Retina (tissue), 1 donor: ENCODE measurements at regions not wholly inside any gene's neighbourhood (a gene's known extent, or its start where the extent isn't known, plus 50 kb on each side); places are given as distances from the start of the nearest gene placed in this dataset.
"Not testable (repeated sequence)": the region's sequence is repeated elsewhere in the genome, so short reads cannot be mapped to it uniquely, and the experiment has no call there.

ENCODE experiments used
- DNase-seq: peaks from one replicate; pipeline ENCODE4 v3.0.0-alpha.2; 2016

- DNase-seq = peak; percentile 56
Observed at GRCh38 chr1:47688461-47689296, 250.8 kb downstream of the FOXD2 start.

GRCh38 chr1:47689894-47690293 is 252.1 kb downstream of the FOXD2 start:
- peak; percentile 31 for DNase-seq

DNA sequence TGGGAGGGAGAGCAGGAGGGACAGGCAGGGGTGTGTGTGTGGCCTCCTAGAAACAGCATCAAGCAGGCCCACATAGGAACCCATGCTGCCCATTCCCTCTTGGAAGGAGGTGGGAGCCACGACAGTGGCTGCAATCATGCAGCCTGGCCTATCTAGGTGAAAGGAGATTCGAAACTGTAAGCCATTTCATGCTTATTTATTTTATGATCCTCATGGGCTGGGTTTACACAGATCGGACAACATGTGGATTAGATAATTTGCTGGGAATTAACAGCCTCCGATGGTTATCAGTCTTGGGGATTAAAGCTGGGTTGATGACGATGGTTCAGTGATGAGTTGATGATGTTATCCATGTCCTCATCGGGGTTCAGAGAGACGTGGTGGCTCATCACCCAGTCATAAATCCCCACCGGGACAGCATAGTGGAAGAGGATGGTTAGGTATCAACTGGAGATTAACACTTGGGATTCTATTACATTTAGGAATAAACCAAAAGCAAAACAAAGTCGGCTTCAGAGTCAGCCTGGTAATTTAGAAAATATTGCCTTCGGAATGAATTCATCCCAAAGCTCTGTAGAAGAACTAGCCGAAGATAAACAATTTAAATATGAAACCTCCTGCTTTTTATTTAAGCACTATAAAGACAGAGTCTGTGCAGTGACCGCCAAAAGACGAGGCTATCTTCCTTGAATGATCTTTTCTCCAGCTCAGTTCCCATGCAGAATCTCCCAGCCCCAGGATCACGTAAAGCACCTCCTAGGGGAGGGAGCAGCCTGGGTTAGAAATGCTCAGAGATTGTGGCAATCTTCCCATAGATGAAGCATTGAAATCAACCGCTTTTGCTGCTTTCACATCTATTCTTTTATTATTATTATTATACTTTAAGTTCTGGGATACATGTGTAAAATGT is 252.8 kb downstream of the FOXD2 start:
- DNase-seq = no peak

DNA sequence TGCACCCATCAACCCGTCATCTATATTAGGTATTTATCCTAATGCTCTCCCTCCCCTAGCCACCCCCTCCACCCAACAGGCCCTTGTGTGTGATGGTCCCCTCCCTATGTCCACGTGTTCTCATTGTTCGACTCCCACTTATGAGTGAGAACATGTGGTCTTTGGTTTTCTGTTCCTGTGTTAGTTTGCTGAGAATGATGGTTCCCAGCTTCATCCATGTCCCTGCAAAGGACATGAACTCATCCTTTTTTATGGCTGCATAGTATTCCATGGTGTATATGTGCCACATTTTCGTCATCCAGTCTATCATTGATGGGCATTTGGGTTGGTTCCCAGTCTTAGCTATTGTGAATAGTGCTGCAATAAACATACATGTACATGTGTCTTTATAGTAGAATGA is 253.4 kb downstream of the FOXD2 start:
- not testable (repeated sequence) for DNase-seq

- no peak for DNase-seq
Observed at GRCh38 chr1:47692196-47692595, 254.4 kb downstream of the FOXD2 start.

GRCh38 chr1:47693115-47693514 is 255.3 kb downstream of the FOXD2 start:
- no peak for DNase-seq

- no peak for DNase-seq
Observed at GRCh38 chr1:47694011-47694890, 256.4 kb downstream of the FOXD2 start.

- DNase-seq = peak; percentile 32
Observed at GRCh38 chr1:47696404-47696736, 258.5 kb downstream of the FOXD2 start.

DNA sequence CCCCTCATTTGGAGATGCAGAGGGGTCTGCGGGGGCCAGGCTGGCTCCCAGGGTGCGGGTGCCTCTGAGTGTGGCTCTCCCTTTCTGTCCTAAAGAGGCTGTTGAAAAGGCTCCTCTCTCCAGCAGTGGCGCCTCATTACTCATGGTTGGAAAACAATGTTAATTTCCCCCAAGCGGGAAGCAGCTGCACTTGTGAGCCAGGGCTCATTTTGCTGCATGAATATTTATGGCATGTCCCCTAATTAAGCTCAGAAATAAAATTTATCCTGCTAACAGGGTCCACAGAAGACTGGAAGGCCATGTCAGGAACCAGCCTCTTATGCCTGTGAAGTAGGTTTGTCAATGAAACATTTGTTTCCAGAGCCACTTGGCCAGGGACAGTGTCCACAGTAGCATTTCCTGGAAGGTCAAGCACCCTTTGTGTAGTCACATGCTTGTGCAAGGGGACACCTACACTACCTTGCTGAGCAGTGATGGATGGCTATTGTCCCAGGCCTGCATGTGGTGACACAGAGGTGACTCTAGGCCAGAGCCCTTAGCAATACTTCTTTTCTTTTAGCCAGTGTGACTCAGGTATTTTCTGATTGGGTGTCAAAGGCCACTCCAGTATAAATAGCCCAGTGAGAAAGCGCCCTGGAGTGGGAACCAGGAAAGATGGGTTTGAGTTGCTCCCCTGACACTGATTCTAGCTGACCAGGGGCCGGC is 259.0 kb downstream of the FOXD2 start:
- peak; percentile 54 for DNase-seq

GRCh38 chr1:47697616-47698335 is 259.9 kb downstream of the FOXD2 start:
- DNase-seq = no peak

DNA sequence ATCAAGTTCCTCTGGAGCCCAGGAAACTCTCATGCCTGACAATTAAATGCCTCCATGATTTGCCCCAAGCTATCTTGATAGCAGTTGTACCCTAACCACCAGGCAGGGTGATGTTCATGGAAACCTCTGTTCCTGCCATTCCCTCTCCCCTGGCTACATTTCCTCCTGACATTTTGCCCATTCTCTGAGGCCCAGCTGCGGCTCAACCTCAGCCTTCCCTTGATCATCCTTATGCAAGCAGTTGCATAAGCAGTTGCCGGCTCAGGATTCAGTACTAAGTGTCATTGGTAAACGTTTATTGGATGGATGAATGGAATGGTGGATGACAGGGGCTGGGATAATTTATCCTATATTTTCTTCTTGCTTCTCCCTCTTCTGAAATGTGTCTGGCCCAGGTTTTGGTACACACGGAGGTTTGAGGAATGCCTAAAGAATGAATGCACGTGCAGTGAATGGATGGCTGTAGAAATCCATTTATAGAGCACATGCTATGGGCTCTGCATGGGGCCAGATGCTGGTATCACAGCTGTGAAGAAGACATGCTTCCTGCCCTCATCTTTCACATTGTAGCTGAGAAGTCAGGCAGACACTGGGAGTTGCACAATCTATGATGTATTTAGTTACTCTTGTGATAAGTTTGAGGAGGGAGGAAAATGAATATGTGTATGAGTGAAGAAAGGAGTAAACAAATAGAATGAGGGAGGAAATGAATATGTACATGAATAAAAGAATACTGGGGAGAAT is 261.8 kb downstream of the FOXD2 start:
- no peak for DNase-seq

GRCh38 chr1:47701283-47701682 is 263.4 kb downstream of the FOXD2 start:
- no peak for DNase-seq

DNA sequence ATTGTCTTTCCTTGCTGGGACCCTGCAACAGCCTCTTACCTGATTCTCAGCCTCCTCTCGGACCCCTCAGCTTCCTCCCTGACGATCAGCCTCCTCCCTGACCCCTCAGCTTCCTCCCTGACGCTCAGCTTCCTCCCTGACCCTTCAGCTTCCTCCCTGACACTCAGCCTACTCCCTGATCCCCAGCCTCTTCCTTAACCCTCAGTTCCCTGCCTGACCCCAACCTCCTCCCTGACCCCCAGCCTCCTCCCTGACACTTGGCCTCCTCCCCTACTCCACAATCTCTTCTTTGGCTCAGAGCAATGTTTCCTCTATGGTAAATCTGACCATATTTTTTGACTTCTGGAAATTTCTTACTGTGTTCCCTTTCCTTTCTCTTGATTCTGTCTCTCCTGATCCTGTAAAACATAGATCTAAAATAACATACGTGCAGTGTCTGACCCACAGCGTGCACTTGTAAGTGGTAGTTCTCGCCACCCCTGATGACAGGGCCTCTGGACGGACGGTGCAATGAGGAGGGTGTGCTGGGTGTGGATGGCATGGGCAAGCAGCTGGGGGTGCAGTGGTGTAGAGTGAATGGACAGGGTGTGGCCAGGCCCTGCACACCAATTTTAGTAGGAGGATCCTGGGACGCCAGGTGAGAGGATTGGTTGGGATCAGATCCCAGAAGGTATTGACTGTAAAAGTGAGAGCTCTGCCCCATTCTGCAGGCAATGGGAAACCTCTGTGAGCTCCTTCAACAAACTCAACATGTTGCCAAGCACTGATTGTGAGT is 264.1 kb downstream of the FOXD2 start:
- no peak for DNase-seq

DNA sequence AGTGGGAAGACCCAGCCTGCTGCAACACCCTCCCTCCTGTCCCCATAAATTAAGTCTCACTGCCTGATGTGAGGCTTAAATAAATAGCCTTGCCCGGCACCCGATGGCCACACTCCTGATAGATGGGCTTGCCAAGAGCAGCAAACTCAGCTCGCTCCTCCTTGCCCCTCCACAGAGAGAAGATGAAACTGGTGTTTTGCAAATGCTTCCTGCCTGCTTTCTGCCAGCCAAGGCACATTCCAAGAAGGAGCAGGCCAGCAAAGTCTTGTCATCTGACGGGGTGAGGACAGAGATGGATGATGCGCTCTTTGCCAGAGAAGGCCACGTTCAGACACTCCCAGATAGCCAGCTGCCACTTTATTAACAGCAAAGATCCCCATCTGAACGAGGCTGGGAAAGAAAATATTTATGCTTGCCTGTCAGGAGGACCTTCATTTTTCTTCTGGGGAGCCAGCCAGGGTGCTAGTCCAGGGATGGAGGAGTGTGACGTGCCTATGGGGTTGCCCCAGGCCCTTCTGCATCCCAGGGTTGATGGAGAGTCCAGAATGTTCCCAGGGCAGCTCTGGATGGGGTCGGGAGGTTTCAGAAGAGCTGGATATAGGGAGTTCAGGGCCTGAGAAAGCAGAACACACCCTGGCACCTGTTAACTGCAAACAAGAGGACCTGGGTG is 265.4 kb downstream of the FOXD2 start:
- DNase-seq = peak; percentile 28

GRCh38 chr1:47703981-47704596 is 266.2 kb downstream of the FOXD2 start:
- no peak for DNase-seq

DNA sequence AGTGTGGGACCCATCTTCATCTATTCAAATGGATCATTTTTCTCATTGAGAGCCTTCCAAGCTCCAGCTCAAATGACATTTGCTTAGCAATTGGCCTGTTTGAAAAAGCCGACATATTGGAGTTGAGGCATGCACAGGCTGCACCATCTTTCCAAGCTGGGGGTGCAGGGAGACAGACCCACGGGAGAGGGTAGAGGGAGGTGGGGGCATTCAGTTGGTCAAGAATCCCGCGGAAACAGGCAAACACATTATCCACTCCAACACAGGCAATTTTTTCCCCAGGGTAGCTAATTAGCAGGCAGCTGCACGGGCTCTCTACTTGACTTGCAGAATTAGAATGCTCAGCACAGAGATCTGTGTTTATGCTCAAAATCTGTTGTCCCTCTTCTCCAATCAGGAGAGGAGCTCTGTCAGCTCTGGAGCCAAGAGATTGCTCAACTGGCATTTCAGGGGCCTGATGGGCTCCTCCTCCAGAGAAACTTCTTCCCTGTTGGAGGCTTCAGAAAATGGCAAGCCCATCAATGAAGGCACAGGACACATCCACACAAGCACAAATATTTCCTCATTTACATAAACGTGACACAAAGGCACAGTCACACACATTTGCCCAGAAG is 267.8 kb downstream of the FOXD2 start:
- no peak for DNase-seq

DNA sequence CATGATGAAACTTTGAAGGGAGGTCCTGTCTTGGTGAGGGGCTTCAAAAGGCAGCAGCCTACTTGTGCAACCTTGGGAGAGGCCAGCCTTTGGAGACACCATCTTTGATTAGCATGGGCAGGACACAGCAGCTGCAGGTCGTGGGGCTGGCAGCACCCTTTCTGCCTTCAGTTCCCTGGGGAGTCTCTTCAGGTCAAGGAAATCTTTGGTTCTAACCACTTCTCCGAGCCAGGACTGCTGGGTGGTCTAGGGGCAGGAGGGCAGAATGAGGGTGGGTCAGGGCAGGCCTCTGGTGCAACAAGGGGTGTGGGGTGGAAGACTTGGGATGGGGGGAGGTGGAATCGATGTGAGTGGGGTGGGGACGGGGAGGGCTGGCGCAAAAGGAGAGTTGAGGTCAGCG is 269.7 kb downstream of the FOXD2 start:
- no peak for DNase-seq

DNA sequence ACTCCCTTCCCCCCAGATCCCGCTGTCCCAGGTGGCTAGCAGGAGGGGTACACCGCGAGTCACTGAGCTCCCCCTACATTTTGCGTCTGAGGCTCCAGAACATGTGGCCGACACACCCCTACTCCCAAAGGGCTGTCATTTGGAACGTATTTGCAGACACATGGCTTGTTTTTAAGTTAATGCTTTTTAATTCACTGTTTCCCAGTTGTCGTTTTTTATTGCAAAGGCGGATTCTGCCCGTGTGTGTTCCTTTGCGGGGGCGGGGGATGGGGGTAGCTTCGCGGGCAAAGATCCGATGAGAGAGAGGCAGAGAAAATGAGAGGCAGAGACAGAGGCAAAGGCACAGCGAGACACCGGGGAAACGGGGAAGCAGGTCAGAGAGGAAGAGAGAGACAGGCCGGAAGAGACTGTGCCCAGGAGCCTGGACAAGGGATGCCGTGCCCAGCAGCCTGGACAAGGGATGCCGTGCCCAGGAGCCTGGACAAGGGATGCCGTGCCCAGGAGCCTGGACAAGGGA is 270.2 kb downstream of the FOXD2 start:
- no peak for DNase-seq
